Body of pancreas (tissue), 4 donors: ENCODE measurements at regions not wholly inside any gene's neighbourhood (a gene's known extent, or its start where the extent isn't known, plus 50 kb on each side); places are given as distances from the start of the nearest gene placed in this dataset.

Experiments used
- ATAC-seq: fragments of 150-250 bp; one replicate; pipeline ENCODE4 v1.9.1; 2016
- DNase-seq, 4 donors: peaks; one replicate each; pipeline ENCODE4 v3.0.0-alpha.2; 2019
- H3K27ac ChIP-seq, 4 donors: fragments of 200-600 bp; sonication (generic); 1 replicate in 3 of 4; 2 replicates in 1 of 4; pipeline versions ENCODE4 v1.5.1 to v1.6.1; 2016 to 2019; ENCODE audit warnings: mild to moderate bottlenecking in 1 of 4, mixed read lengths in 1 of 4, moderate library complexity in 1 of 4
- H3K27me3 ChIP-seq, 2 donors: fragments of 200-600 bp; sonication (generic); one replicate each; pipeline ENCODE4 v1.6.0; 2016; ENCODE audit warnings: mild to moderate bottlenecking in 1 of 2
- H3K36me3 ChIP-seq, 2 donors: fragments of 200-600 bp; sonication (generic); replicated peaks in 1 of 2; 2 replicates each; pipeline ENCODE4 v1.5.1; 2016; ENCODE audit warnings: low read depth in 2 of 2; ENCODE audit not compliant: insufficient read depth in 1 of 2
- H3K4me1 ChIP-seq: fragments of 200-600 bp; sonication (generic); one replicate; pipeline ENCODE4 v1.6.0; 2016
- H3K4me3 ChIP-seq, 2 donors: fragments of 200-600 bp; sonication (generic); 1 replicate in 1 of 2; 2 replicates in 1 of 2; pipeline ENCODE4 v1.5.1; 2016 to 2019
- H3K9me3 ChIP-seq, 3 donors: fragments of 200-600 bp; sonication (generic); 1 replicate in 2 of 3; 2 replicates in 1 of 3; pipeline ENCODE4 v1.5.1; 2016
- POLR2A ChIP-seq, 3 donors: fragments of 450-650 bp; IDR thresholded peaks; one replicate each; pipeline ENCODE4 v1.6.1; 2016; ENCODE audit warnings: antibody characterized with exemption in 3 of 3, mild to moderate bottlenecking in 2 of 3
- WGBS, 2 donors: methylation state at CpG; one replicate each; pipeline ENCODE4 v1.1.5; 2017; 5-methylcytosine and 5-hydroxymethylcytosine counted together
- intact Hi-C: fragments of 100-400 bp; cut with DNase I; formaldehyde crosslinking; loops from one replicate; pipeline ENCODE4 v1.15.1; 2023
- TF ChIP-seq, protein P1 (sequence below), 7 experiments: fragments of 450-650 bp in 4 of 7; fragments of 200-600 bp in 3 of 7; sonication (generic) in 3 of 7; IDR thresholded peaks; one replicate each; pipeline ENCODE4 v1.5.1; 2016 to 2019; ENCODE audit warnings: antibody characterized with exemption in 7 of 7

DNA sequence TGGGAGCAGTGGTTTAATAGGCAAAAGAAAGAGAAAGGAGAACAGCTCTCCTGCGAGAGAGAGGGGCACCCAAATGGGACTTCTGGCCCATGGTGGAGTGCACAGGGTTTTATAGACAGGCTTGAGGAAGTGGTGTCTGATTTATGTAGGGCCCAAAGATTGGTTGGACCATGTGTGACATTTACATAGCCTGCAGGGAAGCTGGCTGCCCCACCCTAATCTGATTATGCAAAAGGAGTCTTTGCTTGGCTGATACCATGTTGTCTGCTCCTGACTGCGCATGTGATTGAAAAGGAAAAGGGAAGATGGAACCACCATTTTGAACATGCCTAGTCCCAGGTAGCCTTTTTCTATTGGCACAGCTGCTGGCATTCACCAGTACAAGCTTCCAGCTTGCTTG lies 100.0 kb upstream of the DIPK2B start:
- ATAC-seq (no peak), DNase-seq (no peak)
- WGBS, 2 donors = 91% methylated on average over 2 of the region's 2 CpGs
- no peaks in the 10 kb centered on the region for H3K36me3 ChIP-seq
- H3K4me3 ChIP-seq = no peak overlapping the region
- intact Hi-C loops = no loop called here
- H3K4me1 ChIP-seq = no peaks in the 10 kb centered on the region
- H3K27ac ChIP-seq = no peak overlapping the region
- no peaks in the 10 kb centered on the region for H3K9me3 ChIP-seq
- H3K27me3 ChIP-seq = no peaks in the 10 kb centered on the region
- TF ChIP-seq POLR2A (IDR thresholded peaks at IDR 0.05) = no peak
- TF ChIP-seq, protein P1, sequence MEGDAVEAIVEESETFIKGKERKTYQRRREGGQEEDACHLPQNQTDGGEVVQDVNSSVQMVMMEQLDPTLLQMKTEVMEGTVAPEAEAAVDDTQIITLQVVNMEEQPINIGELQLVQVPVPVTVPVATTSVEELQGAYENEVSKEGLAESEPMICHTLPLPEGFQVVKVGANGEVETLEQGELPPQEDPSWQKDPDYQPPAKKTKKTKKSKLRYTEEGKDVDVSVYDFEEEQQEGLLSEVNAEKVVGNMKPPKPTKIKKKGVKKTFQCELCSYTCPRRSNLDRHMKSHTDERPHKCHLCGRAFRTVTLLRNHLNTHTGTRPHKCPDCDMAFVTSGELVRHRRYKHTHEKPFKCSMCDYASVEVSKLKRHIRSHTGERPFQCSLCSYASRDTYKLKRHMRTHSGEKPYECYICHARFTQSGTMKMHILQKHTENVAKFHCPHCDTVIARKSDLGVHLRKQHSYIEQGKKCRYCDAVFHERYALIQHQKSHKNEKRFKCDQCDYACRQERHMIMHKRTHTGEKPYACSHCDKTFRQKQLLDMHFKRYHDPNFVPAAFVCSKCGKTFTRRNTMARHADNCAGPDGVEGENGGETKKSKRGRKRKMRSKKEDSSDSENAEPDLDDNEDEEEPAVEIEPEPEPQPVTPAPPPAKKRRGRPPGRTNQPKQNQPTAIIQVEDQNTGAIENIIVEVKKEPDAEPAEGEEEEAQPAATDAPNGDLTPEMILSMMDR (IDR thresholded peaks at IDR 0.05) = no peak

DNA sequence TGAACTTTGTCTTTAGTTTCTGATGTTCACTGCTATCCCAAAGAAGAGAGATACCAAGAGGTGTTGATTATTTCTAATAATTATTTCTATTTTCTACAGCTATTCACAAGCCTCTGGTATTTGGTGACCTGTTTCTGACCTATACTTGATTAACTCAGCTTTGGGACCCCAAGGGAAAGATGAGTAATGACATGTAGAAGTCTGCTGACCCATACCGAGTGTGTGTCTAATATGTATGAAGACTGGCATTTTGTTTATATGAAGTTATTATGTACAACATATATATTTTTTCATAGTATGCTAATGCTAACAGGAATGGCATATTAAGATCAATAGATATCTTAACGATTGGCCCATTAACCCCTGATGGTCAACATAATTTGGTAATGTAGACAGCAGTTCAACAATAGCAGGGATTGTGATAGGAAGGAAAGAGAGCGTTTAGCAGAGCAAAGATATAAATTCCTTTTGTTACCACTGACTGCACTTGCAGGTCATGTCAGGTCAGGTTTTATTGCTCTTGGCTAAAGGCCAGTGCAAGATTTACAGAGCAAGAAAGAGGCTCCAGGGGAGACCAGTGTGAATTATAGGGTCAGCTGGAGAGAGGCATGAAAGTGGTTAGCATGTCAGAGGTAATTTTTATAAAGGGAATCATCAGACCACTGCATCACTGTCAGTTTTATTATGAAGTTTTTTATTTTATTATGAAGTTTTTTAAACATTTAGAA lies 94.7 kb upstream of the DIPK2B start:
- DNase-seq (peak in 2 of 4 donors; percentile 7 to 17), ATAC-seq (no peak)
- Histone ChIP-seq H3K27ac (no peak overlapping the region), H3K4me3 (no peak overlapping the region), H3K36me3 (no peaks in the 10 kb centered on the region), H3K4me1 (no peaks in the 10 kb centered on the region), H3K27me3 (no peaks in the 10 kb centered on the region), H3K9me3 (no peaks in the 10 kb centered on the region)
- intact Hi-C loops = no loop called here
- WGBS, 2 donors = 24 to 30% methylated on average over 3 of the region's 3 CpGs
- TF ChIP-seq POLR2A (IDR thresholded peaks at IDR 0.05) = no peak
- TF ChIP-seq, protein P1 (IDR thresholded peaks at IDR 0.05) = no peak

DNA sequence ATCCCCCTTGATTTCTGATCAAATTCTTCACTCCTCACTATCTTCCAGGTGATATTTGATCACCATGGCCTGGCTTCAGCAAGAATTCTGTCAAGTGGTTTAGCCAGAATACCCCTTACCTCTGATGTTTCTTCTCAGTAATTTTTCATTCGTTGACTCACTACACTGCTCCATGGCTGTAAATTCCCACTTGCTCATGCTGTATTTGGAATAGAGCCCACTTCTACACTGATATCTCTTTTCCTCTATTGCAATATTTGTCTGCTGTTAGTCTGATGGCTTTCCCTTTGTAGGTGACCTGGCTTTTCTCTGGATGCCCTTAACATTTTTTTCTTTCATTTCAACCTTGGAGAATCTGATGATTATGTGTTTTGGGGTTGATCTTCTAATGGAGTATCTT lies 73.9 kb upstream of the DIPK2B start:
- intact Hi-C loops = no loop called here
- Histone ChIP-seq H3K36me3 (no peaks in the 10 kb centered on the region), H3K9me3 (no peaks in the 10 kb centered on the region), H3K4me1 (no peaks in the 10 kb centered on the region), H3K27ac (no peak overlapping the region), H3K27me3 (no peaks in the 10 kb centered on the region), H3K4me3 (no peak overlapping the region)
- ATAC-seq (no peak), DNase-seq (no peak)
- TF ChIP-seq POLR2A (IDR thresholded peaks at IDR 0.05) = no peak
- TF ChIP-seq, protein P1 (IDR thresholded peaks at IDR 0.05) = no peak
- WGBS, 2 donors = 57 to 67% methylated on average over 1 of the region's 1 CpG

DNA sequence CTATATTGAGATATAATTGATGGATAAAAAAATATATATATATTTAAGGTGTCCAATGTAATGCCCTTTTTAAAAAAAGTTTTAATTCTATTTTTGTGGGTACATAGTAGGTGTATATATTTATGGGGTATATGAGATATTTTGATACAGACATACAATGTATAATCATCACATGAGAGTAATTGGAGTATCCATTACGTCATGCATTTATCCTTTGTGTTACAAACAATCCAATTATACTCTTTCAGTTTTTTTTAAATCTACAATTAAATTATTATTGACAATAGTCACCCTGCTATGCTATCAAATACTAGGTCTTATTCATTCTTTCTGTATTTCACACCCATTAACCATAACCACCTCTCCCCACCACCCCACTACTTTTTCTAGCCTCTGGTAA lies 66.3 kb upstream of the DIPK2B start:
- intact Hi-C loops = no loop called here

More for the DNA sequence above, 66.3 kb upstream of the DIPK2B start:
- WGBS, 2 donors = 52 to 74% methylated on average over 1 of the region's 1 CpG
- Histone ChIP-seq H3K36me3 (no peaks in the 10 kb centered on the region), H3K27ac (no peak overlapping the region), H3K9me3 (no peaks in the 10 kb centered on the region), H3K4me1 (no peaks in the 10 kb centered on the region), H3K4me3 (no peak overlapping the region), H3K27me3 (no peaks in the 10 kb centered on the region)
- TF ChIP-seq POLR2A (IDR thresholded peaks at IDR 0.05) = no peak
- TF ChIP-seq, protein P1 (IDR thresholded peaks at IDR 0.05) = no peak
- no peak for DNase-seq
- no peak for ATAC-seq
